GM19467 (cell line): ENCODE measurements at regions not wholly inside any gene's neighbourhood (a gene's known extent, or its start where the extent isn't known, plus 50 kb on each side); places are given as distances from the start of the nearest gene placed in this dataset.
"Not testable (repeated sequence)": the region's sequence is repeated elsewhere in the genome, so short reads cannot be mapped to it uniquely, and the experiment has no call there.

Source experiments
- ATAC-seq: cut with Tn5 transposase; IDR thresholded peaks from one replicate; pipeline ENCODE4 v1.9.1; 2021; ENCODE audit warnings: mild to moderate bottlenecking, moderate library complexity; ENCODE audit not compliant: unreplicated experiment

DNA sequence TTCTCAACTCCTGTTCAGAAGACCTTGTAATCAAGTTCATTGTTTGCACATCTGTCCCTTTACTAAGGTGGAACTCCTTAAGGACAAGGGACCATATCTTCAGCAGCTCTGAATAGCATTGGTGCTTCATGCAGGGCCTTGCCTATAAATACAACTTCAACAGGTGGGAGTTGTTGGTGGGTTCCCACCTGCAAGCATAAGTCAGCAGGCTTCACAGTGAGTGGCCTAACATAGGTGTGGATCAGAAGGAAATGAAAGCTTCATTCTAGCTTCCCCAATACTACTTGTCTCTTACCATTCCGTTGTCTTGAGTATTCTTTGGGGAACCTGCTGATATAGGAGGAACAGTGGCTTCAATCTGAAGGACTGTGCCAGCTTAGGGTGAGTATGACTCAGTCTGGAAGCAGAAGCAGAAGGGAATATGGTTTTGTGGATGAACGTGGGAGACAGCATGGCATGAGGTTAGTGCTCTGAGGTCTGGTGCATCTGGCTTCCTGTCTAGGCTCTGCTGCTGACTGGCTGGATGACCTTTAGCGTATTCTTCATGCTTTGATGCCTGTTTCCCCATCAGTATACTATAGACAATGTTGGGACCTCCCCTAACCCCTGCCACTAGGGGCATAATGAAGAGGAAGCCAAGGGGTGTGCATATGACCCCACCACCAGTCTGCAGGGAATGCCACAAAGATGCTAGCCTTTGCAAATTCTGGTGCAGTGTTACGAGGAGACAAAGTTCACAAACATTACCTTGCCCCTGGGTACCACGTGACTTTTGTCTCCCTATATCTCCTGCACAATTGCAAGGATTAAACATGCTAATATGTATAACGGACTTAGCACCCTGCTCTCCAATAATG, 192.3 kb downstream of the PALM2AKAP2 start:
- peak; percentile 37 for ATAC-seq

DNA sequence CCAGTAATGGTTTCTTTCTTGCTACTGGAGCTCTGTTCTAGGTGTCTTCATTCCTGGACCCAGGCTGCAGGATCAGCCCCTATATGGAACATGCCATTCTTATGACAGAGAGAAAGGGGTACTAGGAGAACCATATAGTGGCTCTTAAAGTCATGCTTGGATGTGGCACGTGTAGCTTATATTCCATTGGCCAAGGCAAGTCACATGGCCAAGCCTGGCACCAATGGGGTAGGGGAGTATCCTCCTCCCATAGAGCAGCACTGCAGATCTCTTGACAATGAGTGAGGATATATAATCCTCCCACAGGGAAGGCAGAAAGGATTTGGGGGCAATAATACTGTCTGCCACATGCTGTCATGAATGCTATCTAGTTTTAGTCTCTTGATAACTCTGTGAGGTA, 193.3 kb downstream of the PALM2AKAP2 start:
- no peak for ATAC-seq

DNA sequence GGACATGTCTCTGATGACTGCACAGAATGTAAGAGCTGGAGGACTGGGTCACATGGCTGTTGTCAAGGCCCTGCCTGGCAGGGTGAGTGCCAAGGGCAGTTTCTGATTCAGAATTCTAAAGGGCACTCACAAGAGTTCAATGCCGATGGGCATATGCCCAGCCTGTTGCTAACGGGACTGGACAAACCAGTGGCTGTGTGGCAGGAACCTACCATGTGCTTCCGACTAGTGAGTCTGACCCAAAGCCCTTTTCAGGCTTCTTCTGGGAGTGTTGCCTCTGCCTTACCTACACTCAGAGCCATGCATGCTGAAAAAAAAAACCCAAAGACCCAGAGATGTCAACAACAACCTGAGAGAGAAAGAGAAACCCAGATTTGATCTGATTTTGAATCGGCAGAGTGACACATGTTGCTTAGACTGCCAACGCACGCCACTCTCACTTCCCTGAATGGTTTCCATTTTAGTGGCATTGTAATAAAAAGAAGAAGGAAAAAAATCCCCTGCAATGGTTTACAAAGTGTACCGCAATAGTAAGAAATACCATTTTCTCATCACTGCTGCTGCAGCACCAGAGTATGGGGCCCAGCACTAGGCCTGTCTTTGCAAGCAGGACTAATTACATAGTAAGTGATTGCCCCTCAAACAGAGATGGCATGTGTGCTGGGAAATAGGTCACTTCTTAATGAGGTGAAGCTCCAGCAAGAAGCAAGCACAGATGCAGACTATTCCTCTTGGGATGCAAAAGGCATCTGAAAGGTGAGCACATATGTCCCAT, 194.3 kb downstream of the PALM2AKAP2 start:
- ATAC-seq = peak; percentile 84

DNA sequence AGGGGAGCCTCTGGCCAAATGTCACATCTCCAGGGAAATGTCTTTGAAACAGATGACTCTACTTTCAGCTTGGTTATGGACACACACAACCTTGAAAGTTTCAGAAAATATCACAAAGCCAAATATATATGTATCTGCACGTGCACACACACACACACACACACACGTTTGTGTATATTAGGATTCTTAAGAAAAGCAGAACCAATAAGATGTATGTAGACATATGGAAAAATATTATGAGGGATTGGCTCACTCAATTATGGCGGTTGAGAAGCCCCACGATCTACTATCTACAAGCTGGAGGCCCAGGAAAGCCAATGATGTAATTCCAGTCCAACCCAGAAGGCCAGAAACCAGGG, 194.9 kb downstream of the PALM2AKAP2 start:
- no peak for ATAC-seq

DNA sequence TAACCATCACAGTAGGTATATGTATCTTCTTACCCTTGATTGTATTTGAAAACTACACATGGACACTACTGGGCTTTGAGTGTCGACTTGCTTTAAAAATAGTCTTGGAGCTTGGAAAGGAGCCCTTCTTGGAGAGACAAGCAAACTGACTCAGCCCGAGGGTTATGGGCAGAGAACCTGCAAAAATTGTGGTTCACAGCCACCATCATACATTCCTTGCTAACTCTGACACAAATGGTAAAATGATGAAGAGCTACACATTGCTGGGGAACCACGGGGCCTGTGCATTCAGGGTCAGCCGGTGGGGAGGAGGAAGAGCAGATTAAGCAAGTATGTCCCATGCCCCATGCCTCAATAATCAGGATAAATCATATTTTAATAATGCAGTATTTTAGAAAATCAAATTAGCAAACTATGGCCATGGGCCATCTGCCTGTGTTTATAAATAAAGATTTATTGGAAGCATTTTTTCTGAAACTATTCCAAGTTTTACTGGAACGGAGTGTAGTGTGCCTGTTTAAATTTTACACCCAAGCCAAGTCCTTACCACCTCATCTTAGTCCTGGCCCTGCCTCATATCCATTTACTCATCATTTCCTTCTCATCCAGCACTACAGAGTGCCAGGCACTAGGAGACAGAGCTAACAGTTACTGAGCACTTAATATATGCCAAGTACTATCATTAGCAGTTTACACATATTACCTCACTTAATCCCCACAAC, 195.7 kb downstream of the PALM2AKAP2 start:
- no peak for ATAC-seq

DNA sequence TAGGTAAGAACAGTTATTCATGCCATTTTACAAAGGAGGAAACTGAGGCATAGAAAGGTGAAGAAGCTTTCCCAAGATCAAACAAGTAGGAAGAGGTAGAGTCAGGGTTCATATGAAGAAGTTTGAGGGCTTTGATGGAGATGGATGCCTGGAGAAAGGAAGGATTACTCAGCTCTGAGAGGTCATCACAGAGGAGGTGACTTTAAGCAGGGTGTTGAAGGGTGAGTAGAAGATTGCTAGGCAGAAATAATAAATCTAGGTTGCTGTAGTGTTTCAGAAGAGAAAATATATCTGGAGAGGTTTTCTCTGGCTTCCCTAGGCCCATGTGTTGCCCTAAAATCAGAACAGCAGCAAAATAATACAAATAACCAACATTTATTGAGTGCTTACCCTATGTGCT, 196.3 kb downstream of the PALM2AKAP2 start:
- ATAC-seq = no peak

DNA sequence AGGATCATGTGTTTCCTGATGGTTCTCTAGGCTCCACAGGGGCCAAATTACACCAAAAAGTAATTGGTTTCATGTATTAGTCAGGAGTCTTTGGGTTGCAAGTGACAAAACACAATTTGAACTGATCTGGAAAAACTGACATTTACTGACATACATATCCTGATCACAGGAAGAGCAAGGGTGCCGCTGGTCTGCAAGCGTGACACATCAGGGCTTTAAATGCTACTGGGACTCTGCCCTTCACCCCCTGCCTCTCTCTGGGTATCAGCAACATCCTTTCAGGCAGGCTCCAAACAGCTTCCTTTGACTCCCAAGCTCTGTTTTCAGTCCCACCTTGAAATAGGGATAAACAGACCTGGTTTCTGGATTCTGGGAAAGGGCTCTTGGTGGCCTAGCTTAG, 197.5 kb downstream of the PALM2AKAP2 start:
- ATAC-seq = no peak

DNA sequence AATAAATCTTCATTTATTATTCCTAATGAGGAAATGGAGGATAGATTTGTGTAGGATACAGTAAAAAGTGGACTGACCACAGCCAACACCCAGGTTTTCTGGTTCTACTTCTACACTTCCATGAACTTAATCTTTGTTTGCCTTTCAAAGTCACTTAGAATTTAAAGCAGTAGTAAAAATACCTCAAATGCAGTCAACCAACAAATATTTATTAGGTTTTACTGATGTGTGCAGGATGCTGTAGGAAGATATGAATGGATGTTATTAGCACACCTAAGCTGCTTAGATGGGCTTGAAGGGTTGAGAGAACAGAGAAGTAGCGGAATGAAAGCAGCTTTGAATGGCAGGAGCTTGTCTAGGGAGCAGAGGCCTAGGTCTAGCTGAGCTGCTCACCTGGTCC, 201.1 kb downstream of the PALM2AKAP2 start:
- no peak for ATAC-seq

DNA sequence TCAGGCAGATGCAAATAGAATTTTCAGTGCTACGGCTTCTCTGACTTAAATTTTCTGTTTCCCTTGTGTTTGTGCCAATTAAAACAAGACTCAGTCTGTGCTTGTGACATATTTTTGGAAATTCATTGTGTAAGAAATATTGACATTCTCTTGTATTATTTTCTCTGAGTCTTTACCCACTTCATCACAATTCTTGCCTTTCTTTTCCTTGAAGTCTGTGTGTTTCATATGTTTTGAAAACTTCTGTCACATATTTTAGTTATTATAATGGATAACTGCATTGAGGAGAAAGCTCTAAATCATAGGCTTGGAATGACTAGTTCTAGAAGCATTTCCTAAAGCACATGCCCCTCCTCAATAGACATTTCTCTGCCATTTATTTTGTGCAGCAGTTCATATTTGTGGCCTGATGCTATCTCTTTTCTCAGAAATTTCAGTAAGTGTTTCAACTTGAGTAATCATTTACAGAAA, 206.6 kb downstream of the PALM2AKAP2 start:
- no peak for ATAC-seq

DNA sequence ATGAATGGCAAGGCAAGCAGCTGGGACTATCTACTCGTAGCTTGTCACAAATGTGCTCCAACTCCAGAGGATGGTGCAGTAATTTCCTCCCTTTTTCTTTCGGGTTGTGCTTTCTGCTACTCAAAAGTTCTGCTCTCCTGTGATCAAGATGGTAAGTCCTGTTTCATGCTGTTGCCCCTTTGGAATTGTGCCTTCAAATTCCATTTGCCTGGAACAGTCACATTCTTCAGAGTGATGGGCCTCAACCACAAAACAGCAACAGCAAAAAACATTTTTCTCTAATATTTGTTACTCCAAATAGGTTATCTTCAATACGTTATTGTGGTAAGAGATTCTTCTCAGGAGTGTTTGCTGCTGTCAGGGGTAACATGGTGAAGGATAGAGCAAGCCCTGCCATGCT, 209.3 kb downstream of the PALM2AKAP2 start:
- ATAC-seq = no peak

DNA sequence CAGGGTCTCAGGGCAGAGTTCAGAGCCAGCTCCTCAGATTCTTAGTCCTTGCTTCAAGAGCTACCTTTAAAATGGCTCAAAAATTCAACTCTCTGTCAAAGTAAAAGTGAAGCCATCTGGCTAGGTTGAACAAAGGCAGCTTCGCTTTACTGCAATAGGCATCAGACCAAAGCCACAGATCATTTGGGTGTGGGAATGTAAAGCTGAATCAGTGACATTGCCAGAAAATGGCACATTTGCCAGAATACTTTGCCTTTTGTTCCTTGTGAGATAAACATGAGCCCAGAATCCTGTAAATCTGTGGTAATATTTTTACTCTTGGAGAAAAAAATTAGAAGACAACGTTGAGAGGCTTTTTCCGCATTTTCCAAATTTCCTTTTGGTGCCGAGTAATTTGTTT, 210.5 kb downstream of the PALM2AKAP2 start:
- ATAC-seq = no peak

DNA sequence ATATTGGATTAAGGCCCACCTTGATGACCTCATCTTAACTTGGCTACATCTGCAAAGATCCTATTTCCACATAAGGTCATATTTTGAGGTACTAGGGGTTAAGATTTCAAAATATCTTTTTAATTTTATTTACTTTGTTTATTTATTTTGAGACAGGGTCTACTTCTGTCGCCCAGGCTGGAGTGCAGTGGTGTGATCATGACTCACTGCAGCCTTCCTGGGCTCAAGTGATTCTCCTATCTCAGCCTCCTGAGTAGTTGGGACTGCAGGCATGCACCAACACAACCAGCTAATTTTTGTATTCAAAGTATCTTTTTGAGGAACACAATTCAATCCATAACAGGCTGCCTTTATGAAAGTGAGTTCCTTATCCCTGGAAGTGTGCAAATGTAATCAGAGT, 212.3 kb downstream of the PALM2AKAP2 start:
- no peak for ATAC-seq

DNA sequence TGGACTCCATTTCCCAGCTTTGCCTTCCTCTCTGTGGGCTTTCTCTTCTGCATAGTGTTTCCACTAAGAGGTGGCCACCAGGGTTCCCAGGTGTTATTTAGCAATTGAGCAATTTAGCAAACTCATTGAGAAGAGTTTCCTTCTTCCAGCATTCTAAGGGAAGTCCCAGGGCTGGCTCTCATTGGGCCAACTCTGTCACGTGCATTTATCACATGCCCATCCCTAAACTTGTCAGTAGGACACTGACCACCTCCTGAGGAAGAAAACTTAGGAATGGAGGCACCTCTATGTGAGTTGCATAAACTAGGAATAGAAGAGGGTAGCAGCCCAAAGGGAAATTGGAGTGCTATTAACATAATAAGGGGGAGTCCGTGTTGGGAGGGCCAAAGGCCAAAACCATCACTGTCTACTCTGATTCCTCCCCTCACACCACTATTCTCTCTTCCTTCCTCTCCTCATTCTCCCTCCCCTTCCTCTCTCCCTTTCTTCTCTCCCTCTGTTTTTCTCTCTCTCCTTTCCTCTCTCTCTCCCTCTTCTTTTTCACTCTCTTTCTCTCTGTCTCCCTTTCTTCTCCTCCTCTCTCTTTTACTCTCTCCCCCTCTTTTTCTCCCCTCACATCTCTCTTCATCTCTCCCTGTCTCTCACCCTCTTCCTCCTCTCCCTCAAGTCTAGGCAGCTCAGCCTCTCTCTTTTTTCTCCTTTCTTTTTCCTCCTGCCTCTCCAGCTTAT, 213.4 kb downstream of the PALM2AKAP2 start:
- ATAC-seq = no peak

DNA sequence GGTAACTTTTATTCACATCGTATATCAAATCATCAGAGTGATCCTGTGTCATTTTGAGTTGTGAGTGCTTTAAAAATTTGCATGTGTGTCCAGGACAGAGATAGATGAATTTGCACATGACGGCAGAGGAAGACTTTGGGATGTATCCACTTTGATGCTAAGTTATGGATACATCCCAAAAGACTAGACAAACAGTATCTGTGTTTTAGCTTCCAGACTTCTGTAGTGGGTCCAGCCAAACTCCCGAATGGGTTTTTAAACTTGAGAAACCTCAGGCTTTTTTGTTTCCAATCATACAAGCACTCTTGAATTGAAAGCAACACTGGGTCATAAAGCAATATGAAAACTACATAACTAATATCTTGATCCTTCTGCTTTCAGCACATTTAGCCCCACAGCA, 213.8 kb downstream of the C9orf152 start:
- ATAC-seq = no peak

DNA sequence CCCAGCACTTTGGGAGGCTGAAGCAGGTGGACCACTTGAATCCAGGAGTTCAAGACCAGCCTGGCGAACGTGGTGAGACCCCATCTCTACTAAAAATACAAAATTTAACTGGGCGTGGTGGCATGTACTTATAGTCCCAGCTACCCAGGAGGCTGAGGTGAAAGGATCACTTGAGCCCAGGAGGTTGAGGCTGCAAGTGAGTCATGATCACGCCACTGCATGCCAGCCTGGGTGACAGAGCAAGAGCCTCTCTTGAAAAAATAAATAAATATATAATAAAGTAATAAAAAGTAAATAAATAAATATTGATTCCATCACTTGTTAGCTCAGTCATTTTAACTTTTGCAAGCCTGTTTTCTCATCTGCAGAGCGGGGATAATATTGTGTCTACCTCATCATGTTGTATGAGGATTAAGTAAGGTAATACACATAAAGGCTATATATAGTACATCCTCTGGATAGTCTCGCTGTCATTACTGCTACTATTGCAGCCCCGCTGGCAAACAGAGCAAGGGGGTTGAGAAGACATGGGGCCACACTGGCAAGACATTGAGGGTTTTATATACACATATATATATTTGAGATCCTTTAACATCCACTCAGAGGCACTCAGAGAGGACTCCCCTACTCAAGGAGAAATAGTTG, 210.9 kb downstream of the C9orf152 start:
- no peak for ATAC-seq

DNA sequence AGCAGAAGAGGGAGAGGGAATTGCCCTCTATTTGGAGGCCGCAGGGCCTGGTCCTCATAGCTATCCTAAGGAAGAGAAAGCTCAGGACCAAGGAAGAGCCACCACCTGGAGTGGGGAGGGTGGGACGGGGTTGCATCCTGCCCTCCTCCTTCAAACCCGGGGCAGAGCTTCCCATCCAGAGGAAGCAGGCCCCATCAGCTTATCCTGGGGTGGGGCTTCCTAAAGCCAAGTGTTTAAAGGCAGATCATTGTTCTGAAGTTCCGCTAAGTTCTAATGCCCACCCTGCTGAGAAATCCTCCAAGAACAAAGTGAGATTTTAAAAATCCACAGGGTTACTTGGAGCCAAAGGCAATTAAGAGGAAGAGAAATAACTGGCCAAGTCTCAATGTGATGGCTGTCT, 210.3 kb downstream of the C9orf152 start:
- no peak for ATAC-seq

DNA sequence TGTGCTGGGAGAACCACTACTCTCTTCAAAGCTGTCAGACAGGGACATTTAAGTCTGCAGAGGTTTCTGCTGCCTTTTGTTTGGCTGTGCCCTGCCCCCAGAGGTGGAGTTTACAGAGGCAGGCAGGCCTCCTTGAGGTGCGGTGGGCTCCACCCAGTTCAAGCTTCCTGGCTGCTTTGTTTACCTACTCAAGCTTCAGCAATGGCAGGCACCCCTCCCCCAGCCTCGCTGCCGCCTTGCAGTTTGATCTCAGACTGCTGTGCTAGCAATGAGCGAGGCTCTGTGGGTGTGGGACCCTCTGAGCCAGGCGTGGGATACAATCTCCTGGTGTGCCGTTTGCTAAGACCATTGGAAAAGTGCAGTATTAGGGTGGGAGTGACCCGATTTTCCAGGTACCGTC, 202.4 kb downstream of the C9orf152 start:
- not testable (repeated sequence) for ATAC-seq

DNA sequence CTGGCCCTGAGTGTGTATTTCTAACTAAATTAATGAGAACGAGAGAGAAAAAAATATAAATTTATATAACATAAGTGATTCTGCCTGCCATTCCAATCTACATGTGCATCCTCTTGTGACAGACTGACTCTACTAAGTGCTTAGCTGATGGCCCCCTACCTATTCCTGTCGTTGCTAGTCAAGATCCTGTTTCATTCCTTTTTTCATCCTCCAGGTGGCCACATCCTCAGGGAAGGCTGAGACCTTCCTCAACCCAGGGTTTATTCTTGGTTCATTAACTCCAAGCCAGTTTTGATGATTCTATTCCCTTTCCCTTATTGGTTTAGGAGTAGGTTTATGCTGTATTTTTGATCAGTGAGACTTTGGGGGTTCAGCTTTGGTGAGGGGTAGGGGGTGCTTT, 201.3 kb downstream of the C9orf152 start:
- no peak for ATAC-seq

DNA sequence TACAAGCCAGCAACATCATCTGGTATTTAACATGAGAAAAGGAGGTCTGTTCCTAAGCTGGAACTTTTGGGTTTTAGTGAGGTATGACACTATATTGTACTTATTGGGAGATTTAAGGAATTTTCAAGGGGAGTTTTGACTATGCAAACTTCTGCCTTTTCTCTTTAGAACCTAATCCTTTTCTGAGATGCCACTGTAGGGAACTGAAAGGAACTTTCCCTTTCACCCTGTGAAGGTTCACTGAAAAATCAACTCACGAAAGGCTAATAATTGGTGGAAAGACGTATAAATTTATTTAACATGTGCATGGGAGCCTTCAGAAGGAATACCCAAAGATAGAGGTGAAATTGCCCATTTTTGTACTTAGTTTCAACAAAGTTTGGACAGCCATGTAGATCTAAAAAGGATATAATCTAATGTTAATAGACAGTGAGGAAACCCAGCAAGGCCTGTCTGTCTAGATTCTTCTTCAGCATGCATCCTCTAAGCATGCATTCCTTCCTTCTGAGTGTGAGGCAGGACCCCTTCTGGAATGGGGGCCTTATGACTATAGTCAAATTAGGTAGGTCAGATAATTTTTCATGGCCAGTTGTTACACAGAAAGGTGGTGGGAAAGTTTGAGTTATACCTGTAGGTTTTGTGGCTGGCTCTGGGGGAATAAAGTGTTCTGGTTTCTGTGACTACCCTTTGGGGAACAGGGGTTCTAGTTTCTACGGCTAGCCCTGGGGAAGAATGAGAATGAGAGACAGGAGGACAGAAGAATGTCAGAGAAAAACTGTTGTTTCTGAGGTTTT, 200.3 kb downstream of the C9orf152 start:
- ATAC-seq = no peak

DNA sequence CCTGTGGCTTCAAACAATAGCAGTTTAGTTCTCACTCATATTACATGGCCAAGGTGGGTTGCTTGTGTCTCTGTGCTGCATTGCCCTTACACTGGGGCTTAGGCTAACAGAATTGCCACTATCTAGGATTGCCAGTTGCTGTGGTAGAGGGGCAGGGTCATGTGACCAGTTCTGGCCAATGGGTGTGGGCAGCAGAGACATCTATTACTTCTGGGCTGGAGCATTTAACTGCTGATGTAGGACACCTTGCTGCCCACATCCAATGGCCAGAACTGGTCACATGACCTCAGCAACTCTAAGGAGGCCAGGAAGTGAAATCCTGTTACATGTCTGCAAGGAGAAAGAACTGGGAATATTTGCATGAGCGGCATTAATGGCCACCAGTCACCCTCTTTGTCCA, 199.3 kb downstream of the C9orf152 start:
- ATAC-seq = no peak
